ENCODE measurements at regions not wholly inside any gene's neighbourhood (a gene's known extent, or its start where the extent isn't known, plus 50 kb on each side); places are given as distances from the start of the nearest gene placed in this dataset.

DNA sequence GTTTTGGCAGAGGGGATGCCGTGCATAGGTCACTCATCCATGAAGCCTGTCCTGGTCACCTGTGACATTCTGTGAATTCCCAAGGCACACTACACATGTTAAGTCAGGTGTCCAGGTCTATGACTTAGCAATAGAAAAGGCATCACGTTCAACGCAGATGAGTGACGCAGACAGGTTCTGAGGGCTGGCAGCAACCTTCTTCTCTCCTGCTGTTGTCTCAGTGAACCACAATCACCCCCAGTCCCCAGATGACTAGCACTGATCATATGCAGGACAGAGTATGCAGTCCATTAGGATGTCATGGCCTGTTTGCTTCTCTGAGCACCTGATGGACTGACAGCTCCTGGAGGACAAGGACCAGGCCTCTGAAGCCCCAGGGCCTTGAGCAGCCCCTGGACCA is 157.8 kb upstream of the KAZN start:
- peaks cover 4% of the 10 kb centered on the region for H3K9me3 ChIP-seq (replicated peaks; ENCODE audit: control insufficient read depth, insufficient read depth, low read length)
- H3K4me2 ChIP-seq (ENCODE audit: insufficient read depth, low read length) = no peak overlapping the region
- POLR2A ChIA-PET = no interaction called here
- H4K20me1 ChIP-seq (replicated peaks; ENCODE audit: control insufficient read depth, extremely low read depth, insufficient read depth, low read length) = no peaks in the 10 kb centered on the region
- BruUV-seq (replicated peaks) = no TSS peak
- H3K9ac ChIP-seq (replicated peaks; ENCODE audit: extremely low read depth, insufficient read depth, low read length) = no peak overlapping the region
- no peak overlapping the region for H3K4me3 ChIP-seq (replicated peaks in 1 of 3; ENCODE audit: insufficient read depth in 1 of 3, low read depth in 1 of 3, low read length in 3 of 3)
- no peak for TF ChIP-seq EZH2 (IDR thresholded peaks at IDR 0.05; ENCODE audit: borderline replicate concordance, low read depth, low read length, severe bottlenecking)
- no peak for TF ChIP-seq POLR2AphosphoS5 (IDR thresholded peaks at IDR 0.05; ENCODE audit: insufficient read depth, low read depth, low read length)
- TF ChIP-seq JUN (IDR thresholded peaks at IDR 0.05; ENCODE audit: borderline replicate concordance, insufficient read depth, insufficient read length, low read depth) = no peak
- TF ChIP-seq, protein P1, sequence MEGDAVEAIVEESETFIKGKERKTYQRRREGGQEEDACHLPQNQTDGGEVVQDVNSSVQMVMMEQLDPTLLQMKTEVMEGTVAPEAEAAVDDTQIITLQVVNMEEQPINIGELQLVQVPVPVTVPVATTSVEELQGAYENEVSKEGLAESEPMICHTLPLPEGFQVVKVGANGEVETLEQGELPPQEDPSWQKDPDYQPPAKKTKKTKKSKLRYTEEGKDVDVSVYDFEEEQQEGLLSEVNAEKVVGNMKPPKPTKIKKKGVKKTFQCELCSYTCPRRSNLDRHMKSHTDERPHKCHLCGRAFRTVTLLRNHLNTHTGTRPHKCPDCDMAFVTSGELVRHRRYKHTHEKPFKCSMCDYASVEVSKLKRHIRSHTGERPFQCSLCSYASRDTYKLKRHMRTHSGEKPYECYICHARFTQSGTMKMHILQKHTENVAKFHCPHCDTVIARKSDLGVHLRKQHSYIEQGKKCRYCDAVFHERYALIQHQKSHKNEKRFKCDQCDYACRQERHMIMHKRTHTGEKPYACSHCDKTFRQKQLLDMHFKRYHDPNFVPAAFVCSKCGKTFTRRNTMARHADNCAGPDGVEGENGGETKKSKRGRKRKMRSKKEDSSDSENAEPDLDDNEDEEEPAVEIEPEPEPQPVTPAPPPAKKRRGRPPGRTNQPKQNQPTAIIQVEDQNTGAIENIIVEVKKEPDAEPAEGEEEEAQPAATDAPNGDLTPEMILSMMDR (IDR thresholded peaks at IDR 0.05; ENCODE audit: extremely low read depth in 1 of 2, insufficient read depth in 1 of 2, low read depth in 1 of 2, low read length in 2 of 2) = no peak
- no peak for TF ChIP-seq FOS (IDR thresholded peaks at IDR 0.05; ENCODE audit: borderline replicate concordance, insufficient read depth, low read length)
- no peak for TF ChIP-seq POLR2A (IDR thresholded peaks at IDR 0.05; ENCODE audit: low read depth, low read length)
- no peak for TF ChIP-seq GATA2 (IDR thresholded peaks at IDR 0.05; ENCODE audit: insufficient read depth, insufficient read length, low read depth, low read length)
- TF ChIP-seq MAX (IDR thresholded peaks at IDR 0.05; ENCODE audit: insufficient read depth, insufficient read length) = no peak
- TF ChIP-seq MYC (IDR thresholded peaks at IDR 0.05; ENCODE audit: low read depth, low read length) = no peak
- no peaks in the 10 kb centered on the region for H3K27me3 ChIP-seq (ENCODE audit: control insufficient read depth in 2 of 2, insufficient read depth in 2 of 2, low read length in 2 of 2)
- CTCF ChIA-PET = no interaction called here
- intact Hi-C loops (cut with micrococcal nuclease) = no loop called here
- dilution Hi-C loops (cut with MboI; ENCODE audit: extremely low pct_ligation_motif_present, low sequenced_read_pairs) = no loop called here
- H3K9me1 ChIP-seq (replicated peaks; ENCODE audit: control insufficient read depth, extremely low read depth, insufficient read depth, low read length) = no peaks in the 10 kb centered on the region
- H3K4me1 ChIP-seq (ENCODE audit: control insufficient read depth, extremely low read depth, insufficient read depth, low read length) = no peaks in the 10 kb centered on the region
- H3K79me2 ChIP-seq (ENCODE audit: control insufficient read depth, insufficient read depth, low read length) = no peaks in the 10 kb centered on the region
- H3K36me3 ChIP-seq (ENCODE audit: control insufficient read depth in 2 of 2, extremely low read depth in 1 of 2, insufficient read depth in 2 of 2, low read length in 2 of 2) = no peaks in the 10 kb centered on the region
- H3K27ac ChIP-seq (ENCODE audit: insufficient read depth, low read depth, low read length) = no peak overlapping the region
- FAIRE-seq (no peak), DNase-seq (ENCODE audit: low read depth, low spot score) (no peak)
- H2AFZ ChIP-seq (ENCODE audit: low read depth, low read length) = no peak overlapping the region
